DND-41 (cell line): ENCODE measurements at regions not wholly inside any gene's neighbourhood (a gene's known extent, or its start where the extent isn't known, plus 50 kb on each side); places are given as distances from the start of the nearest gene placed in this dataset.

Experiments
- ATAC-seq: fragments of 200-7000 bp; cut with Tn5 transposase; 3 replicates; pipeline ENCODE4 v1.9.1; 2021; ENCODE audit warnings: low read depth; ENCODE audit not compliant: insufficient read depth
- DNase-seq: peaks from one replicate; pipeline ENCODE4 v3.0.0-alpha.2; 2020
- H2AFZ ChIP-seq: 2 replicates; pipeline ENCODE4 v1.6.0; 2012; ENCODE audit warnings: low read depth, low read length
- H3K27ac ChIP-seq: 2 replicates; pipeline ENCODE4 v1.5.1; 2012; ENCODE audit warnings: low read length, inconsistent platforms
- H3K27me3 ChIP-seq: fragments of 200-600 bp; sonication (generic); 2 replicates; pipeline ENCODE4 v1.6.0; 2012; ENCODE audit warnings: low read length, mild to moderate bottlenecking, inconsistent platforms; ENCODE audit not compliant: insufficient read depth, poor library complexity
- H3K36me3 ChIP-seq: 2 replicates; pipeline ENCODE4 v1.5.1; 2012; ENCODE audit warnings: low read length, inconsistent platforms; ENCODE audit not compliant: insufficient read depth
- H3K4me1 ChIP-seq: 2 replicates; pipeline ENCODE4 v1.5.1; 2012; ENCODE audit warnings: mild to moderate bottlenecking, low read length; ENCODE audit not compliant: insufficient read depth
- H3K4me2 ChIP-seq: 2 replicates; pipeline ENCODE4 v1.6.0; 2012; ENCODE audit warnings: mild to moderate bottlenecking, moderate library complexity, low read length, inconsistent platforms; ENCODE audit not compliant: insufficient read depth
- H3K4me3 ChIP-seq, 2 experiments: fragments of 200-600 bp in 1 of 2; shearing (Covaris generic) in 1 of 2; 2 replicates each; pipeline ENCODE4 v1.5.1; 2012 to 2016; ENCODE audit warnings: inconsistent platforms in 2 of 2, low read length in 2 of 2, mild to moderate bottlenecking in 2 of 2, low read depth in 1 of 2, moderate library complexity in 1 of 2
- H3K79me2 ChIP-seq: 2 replicates; pipeline ENCODE4 v1.6.0; 2012; ENCODE audit warnings: low read length, inconsistent platforms; ENCODE audit not compliant: insufficient read depth
- H3K9ac ChIP-seq: 2 replicates; pipeline ENCODE4 v1.6.0; 2012; ENCODE audit warnings: low read depth, mild to moderate bottlenecking, inconsistent platforms, low read length, moderate library complexity
- H3K9me3 ChIP-seq: 2 replicates; pipeline ENCODE4 v1.5.1; 2012; ENCODE audit warnings: low read length, moderate library complexity, mild to moderate bottlenecking, inconsistent platforms; ENCODE audit not compliant: insufficient read depth, severe bottlenecking
- H4K20me1 ChIP-seq: 2 replicates; pipeline ENCODE4 v1.6.0; 2012; ENCODE audit warnings: low read length; ENCODE audit not compliant: insufficient read depth
- EZH2 ChIP-seq: IDR thresholded peaks from 3 replicates; pipeline ENCODE4 v1.6.1; 2012; ENCODE audit warnings: borderline replicate concordance, low read depth, mild to moderate bottlenecking, moderate library complexity, low read length, inconsistent platforms; ENCODE audit not compliant: severe bottlenecking
- TF ChIP-seq, protein P1 (sequence below): IDR thresholded peaks from 2 replicates; pipeline ENCODE4 v1.5.1; 2012; ENCODE audit warnings: borderline replicate concordance, low read length, moderate library complexity, mild to moderate bottlenecking; ENCODE audit not compliant: poor library complexity, severe bottlenecking; ENCODE audit errors: extremely low read depth

DNA sequence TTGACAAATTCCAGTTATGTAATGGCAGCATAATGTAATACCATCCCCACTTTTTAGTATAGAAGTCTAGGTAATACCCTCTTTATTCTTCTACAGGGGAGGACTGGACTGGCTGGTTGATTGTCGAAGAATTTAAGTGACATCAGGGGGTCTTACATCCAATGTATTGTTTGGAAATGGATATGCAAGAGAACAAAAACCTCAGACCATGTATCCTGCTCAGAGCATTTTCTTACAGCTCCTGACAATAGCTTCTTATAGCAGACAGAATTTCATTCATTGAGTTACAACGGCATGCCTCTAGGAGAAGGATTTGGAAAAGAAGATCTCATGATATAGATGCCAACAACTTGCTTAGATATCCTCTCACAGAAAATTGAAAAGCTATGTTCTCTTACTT lies 2032.3 kb downstream of the EFNA5 start:
- no peak overlapping the region for H3K4me3 ChIP-seq
- no peaks in the 10 kb centered on the region for H3K79me2 ChIP-seq
- H3K27me3 ChIP-seq: no peaks in the 10 kb centered on the region
- DNase-seq: no peak
- TF ChIP-seq, protein P1, sequence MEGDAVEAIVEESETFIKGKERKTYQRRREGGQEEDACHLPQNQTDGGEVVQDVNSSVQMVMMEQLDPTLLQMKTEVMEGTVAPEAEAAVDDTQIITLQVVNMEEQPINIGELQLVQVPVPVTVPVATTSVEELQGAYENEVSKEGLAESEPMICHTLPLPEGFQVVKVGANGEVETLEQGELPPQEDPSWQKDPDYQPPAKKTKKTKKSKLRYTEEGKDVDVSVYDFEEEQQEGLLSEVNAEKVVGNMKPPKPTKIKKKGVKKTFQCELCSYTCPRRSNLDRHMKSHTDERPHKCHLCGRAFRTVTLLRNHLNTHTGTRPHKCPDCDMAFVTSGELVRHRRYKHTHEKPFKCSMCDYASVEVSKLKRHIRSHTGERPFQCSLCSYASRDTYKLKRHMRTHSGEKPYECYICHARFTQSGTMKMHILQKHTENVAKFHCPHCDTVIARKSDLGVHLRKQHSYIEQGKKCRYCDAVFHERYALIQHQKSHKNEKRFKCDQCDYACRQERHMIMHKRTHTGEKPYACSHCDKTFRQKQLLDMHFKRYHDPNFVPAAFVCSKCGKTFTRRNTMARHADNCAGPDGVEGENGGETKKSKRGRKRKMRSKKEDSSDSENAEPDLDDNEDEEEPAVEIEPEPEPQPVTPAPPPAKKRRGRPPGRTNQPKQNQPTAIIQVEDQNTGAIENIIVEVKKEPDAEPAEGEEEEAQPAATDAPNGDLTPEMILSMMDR: no peak
- TF ChIP-seq EZH2: no peak
- H3K36me3 ChIP-seq: no peaks in the 10 kb centered on the region
- H3K9me3 ChIP-seq: peaks cover 3% of the 10 kb centered on the region
- no peaks in the 10 kb centered on the region for H3K4me1 ChIP-seq
- no peak overlapping the region for H3K27ac ChIP-seq
- H4K20me1 ChIP-seq: no peaks in the 10 kb centered on the region
- ATAC-seq: no peak
- no peak overlapping the region for H3K4me2 ChIP-seq
- no peak overlapping the region for H2AFZ ChIP-seq
- H3K9ac ChIP-seq: no peak overlapping the region

DNA sequence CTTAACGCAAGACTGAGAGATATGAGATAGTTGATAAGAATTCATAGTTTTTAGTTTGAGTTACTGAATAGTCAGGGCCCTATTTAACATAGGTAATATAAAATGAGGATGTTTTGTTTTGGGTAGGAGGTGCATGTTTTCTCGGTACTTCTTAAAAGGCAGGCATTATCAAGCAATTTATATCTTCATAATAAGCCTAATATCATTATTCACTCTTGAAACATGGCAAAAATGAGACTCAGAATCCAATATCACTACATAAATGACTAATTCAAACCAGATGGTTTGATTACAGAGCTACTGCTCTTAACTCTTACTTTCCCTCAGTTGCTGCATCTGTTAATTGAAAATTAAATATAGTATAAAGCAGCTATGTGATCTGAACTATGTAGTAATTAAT lies 2038.7 kb downstream of the EFNA5 start:
- Histone ChIP-seq H3K79me2 (no peaks in the 10 kb centered on the region), H3K4me3 (no peak overlapping the region), H3K36me3 (no peaks in the 10 kb centered on the region), H3K9me3 (no peaks in the 10 kb centered on the region), H2AFZ (no peak overlapping the region), H3K9ac (no peak overlapping the region), H3K4me2 (no peak overlapping the region), H3K27ac (no peak overlapping the region), H3K4me1 (no peaks in the 10 kb centered on the region), H3K27me3 (no peaks in the 10 kb centered on the region), H4K20me1 (no peaks in the 10 kb centered on the region)
- TF ChIP-seq EZH2: no peak
- TF ChIP-seq, protein P1: no peak
- no peak for DNase-seq
- ATAC-seq: no peak

DNA sequence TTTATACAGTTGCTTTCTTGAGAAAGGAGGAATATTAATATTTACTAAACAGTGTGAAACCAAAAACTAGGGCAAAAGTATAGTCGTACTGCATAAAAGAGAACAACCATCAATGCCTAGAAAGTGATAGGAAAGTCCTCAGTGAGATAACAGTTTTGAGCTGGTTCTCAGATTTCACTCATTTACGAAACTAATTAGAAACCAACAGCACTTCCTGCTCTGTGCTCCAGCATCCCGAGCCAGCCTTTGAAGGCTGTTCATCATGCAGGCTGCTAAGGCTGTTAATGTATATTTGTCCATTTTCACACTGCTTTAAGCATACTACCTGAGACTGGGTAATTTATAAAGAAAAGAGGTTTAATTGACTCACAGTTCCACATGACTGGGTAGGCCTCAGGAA lies 2039.9 kb downstream of the EFNA5 start:
- Histone ChIP-seq H3K4me2 (no peak overlapping the region), H3K4me1 (no peaks in the 10 kb centered on the region), H3K9me3 (no peaks in the 10 kb centered on the region), H3K27me3 (no peaks in the 10 kb centered on the region), H3K27ac (no peak overlapping the region), H4K20me1 (no peaks in the 10 kb centered on the region), H3K9ac (no peak overlapping the region), H3K4me3 (no peak overlapping the region), H2AFZ (no peak overlapping the region), H3K79me2 (no peaks in the 10 kb centered on the region), H3K36me3 (no peaks in the 10 kb centered on the region)
- DNase-seq (no peak), ATAC-seq (no peak)
- TF ChIP-seq EZH2: no peak
- TF ChIP-seq, protein P1: no peak

DNA sequence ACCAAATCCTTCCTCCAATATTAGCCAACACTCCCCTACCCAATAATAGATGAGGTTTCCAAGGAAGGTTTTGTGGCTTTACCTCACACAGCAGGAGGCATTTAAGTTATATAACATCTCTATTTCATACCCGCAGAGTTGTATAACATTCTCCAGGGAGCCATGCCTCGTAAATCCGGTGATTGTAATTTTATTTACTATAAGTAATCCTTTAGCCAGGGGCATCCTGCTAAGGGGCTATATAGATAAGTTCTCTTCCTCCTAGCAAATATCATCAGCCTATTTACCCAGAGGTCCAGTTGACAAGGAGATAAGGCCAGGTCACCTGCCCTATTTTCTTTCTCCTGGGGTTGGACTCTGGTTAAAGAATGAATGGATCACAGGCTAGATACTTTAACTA lies 2051.0 kb downstream of the EFNA5 start:
- no peaks in the 10 kb centered on the region for H3K79me2 ChIP-seq
- no peak overlapping the region for H3K27ac ChIP-seq
- no peak for TF ChIP-seq EZH2
- TF ChIP-seq, protein P1: no peak
- no peaks in the 10 kb centered on the region for H3K27me3 ChIP-seq
- no peaks in the 10 kb centered on the region for H3K4me1 ChIP-seq
- no peak overlapping the region for H3K4me2 ChIP-seq
- no peak overlapping the region for H2AFZ ChIP-seq
- no peak for ATAC-seq
- H3K9ac ChIP-seq: no peak overlapping the region
- no peaks in the 10 kb centered on the region for H3K36me3 ChIP-seq
- H3K4me3 ChIP-seq: no peak overlapping the region
- no peaks in the 10 kb centered on the region for H3K9me3 ChIP-seq
- no peak for DNase-seq
- no peaks in the 10 kb centered on the region for H4K20me1 ChIP-seq
